ENCODE measurements at regions not wholly inside any gene's neighbourhood (a gene's known extent, or its start where the extent isn't known, plus 50 kb on each side); places are given as distances from the start of the nearest gene placed in this dataset.

DNA sequence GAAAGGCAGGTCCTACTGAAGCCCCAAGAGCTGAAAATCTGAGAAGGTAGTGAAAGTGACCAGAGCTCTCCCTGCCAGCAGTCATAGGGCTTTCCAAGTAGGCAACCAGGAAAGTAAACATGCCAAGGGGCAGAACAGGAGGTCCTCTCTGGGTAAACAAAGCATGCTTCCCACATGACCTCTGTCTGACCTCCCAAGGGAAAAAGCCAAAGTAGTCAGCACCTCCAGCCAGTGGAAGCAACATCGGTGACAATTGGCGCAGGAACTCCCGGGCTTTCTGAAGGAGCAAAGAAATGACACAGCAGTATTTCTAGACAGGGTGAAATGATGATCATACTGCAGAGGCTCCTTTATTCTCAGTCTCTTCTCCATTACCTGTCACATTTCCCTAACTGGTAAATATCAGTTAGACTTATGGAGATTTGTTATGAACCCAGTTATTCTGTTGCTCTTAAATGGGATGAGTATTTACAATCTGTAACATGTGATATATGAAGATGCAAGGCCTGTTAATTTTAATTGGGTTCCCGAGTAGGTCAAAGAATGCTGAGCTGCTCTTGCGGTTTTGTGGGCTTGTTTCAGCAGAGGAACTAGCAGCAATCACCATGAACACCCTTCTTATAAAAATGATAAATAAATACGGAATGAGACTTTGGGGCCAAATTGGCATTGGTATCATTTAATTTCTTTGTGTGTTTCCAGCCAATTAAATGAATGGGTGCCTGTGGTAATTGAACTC, 321.0 kb downstream of the RND3 start:
- intact Hi-C loops (cut with micrococcal nuclease): no loop called here

DNA sequence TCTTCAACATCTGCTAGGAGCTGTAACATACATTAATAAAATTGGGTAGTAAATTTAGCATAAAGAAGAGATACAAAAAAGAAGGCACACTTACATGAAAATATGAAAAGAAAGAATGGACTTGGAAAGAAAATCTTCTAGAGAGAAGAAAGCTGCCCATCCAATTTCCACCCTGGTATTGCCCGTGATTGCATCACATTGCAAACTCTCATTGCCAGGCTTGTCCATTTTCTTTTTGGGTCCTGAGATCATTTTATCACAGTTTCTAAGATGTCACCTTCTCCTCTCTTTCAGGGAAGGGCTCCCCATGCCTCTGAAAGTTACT, 321.5 kb downstream of the RND3 start:
- intact Hi-C loops (cut with micrococcal nuclease): no loop called here

DNA sequence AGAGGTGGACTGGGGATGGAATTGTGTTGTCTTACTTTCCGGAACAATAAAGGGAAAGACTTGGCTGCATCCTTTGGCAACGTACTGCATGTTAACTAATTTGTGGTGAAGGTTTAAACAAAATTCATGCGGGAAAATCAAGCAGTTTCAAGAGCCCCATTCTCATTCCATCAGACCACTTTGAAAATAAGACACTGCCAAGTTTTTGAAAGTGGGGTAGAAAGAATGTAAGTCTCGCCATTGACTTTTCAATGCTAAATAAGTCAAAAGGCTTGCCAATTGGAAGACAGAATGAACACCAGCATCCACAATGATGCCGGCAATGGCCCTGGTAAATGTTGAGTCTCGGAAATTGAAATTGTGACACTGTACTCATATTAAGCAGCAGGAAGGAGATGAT, 322.0 kb downstream of the RND3 start:
- intact Hi-C loops (cut with micrococcal nuclease): no loop called here

DNA sequence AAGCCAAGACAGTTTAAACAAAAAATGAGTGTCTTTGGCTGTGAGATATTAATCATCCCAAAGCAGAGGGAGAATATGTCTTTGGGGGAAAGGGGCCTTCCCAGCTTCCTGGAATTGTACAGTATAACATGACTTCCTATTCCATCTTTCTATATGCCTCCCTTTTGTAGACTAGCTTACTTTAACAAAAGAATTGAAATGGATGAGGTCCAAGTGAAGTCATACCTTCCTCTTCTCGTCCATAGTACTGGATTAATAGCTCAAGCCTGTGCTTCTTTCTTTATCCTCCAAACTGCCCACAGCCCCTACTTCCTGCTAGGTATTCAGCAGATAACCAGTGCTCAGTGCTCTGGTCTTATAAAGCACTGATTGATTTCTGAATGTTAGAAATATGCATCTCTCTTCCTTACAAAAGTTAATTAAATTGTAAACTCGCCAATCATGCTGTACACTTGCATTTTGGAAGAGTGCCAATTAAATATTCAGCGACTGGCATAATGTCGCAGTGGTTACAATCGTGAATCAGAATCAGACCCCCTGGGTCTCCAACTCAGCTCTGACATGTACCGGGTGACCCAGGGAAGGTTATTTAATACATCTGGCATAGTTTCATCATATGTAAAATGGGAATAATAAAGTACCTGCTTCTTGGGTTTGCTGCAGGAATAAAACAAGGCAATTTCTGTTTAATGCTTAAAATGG, 325.1 kb downstream of the RND3 start:
- intact Hi-C loops (cut with micrococcal nuclease): no loop called here

DNA sequence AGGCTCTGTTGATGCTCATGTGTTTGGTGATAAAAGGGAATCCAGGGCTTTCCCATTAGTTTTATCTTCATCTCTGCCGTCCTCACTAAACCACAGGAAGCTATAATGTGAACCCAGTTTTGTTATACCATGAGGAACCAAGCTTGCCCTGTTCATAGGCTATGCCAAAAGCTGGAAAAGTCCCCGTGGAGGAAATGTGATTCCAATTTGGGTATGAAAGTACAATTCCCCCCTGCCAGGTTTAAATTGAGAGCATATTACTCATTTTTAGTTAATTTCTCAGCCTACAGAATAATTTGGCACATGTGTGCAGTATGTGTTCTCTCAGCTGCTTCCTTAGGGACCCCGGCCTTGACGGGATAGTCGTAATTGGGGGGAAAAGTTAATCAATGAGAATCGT, 327.4 kb downstream of the RND3 start:
- intact Hi-C loops (cut with micrococcal nuclease): no loop called here

DNA sequence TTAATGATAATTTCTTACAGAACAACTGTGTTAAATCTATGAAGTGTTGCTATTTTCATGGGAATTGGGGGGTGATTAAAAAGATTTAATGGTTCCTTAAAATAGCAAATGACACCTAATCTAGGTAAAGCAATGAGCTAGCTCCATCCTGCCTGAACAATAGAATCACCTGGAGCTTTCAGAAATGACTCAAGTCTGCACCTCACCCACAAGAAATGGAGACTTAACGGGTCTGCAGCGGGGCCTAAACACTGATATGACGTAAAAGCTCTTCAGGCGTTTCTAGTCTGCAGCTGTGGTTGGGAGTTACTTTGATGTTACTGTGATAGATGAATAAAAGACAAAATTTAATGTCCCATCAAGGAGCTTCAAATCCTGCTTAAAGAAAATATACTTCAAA, 328.2 kb downstream of the RND3 start:
- intact Hi-C loops (cut with micrococcal nuclease): no loop called here

DNA sequence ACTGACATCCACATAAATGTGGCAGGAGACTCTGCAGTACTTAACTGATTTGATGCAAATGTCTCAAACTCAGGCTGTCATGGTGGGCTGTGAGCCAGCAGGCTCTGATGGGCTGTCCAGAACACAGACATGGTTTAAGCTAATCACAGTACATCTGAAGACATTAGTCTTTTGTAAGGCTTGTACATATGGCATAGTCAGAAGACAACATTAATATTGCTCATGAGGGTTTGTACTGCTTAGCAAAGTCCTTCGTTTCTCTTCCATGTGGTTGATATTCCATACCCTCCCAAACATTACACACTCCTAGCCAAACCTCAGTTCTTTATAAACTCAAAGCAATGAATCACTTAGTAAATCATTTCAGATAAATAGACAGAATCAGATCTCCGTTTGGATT, 330.6 kb downstream of the RND3 start:
- intact Hi-C loops (cut with micrococcal nuclease): no loop called here

DNA sequence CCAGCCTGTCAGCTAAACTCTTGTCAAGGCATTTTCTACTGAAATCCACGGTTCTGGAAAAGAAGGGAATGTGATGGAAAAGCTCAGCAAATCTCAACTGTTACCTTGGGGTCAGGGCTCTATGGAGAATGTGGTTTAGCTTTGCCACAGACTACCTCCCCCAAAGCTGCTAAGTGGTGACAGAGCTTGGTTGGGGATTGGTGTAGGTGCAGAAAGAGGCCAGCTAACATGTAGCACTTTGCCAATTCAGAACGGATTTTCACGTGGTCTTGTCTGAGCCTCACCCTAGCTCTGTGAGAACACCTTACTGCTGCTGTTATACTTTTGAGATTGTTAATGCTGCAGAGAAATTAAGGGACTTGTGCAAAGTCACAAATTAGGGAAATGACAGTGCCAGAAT, 331.1 kb downstream of the RND3 start:
- intact Hi-C loops (cut with micrococcal nuclease): no loop called here

DNA sequence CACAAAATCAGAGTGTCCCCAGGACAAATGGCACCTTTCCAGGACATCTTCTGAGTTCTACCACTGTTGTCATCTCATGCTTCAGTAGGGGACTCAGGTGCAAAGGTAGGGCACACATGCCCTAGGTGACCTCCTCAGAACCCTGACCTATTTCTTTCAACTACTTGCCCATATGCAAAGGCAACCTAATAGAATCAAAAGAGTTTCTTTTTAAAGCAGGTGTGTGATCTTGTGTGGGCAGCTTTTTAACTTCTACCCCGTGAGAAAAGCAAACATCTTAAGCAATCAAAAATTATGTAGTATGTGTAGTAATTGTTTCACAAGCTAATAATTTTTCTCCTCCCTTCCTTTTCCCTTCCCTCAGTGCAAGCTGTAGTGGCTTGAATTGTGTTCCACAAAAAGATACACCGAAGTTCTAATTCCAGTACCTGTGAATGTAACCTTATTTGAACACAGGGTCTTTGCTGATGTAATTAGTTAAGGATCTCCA, 333.1 kb downstream of the RND3 start:
- intact Hi-C loops (cut with micrococcal nuclease): no loop called here

DNA sequence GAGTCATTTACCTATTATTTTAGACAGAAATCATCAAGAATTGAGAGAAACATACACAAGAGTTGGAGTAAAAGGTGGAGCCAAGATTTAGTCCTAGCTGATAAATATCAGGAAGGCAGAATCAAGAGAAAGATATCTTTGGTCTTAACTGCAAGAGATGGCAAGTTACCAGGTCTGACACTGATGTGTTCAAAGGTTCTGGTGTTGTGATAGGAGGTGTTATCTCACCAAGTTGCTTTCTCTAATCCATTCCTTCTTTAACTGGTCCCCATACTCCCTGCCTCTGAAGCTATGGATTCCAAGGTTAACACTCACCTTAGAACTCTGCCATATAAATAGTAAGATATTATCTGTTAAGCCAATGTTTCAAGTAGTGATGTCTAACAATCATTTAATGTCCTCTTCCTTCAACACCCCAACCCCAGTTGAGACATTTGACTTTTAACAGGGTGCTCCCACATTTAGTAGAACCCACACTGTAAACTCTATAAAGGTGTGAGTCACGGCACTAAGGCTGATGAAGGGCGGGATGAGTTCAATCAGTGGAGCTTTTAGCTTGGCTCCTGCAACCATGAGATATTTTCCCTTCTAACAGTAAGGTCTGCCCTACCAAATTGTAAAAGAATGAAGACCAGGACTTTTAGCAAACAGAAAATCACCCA, 333.7 kb downstream of the RND3 start:
- intact Hi-C loops (cut with micrococcal nuclease): no loop called here

DNA sequence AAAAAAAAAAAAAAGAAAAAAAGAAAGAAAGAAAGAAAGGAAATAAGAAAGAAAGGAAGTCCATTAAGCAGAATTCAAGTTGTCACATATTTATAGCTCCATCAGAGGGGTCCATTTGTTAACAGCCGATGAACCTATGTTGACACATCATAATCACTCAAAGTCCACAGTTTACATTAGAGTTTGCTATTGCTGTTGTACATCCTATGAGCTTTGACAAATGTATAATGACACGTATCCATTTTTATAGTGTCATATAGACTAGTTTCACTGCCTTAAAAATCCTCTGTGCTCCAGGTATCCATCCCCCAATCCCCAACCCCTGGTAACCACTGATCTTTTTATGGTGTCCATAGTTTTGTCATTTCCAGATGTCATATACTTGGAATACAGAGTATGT, 335.2 kb downstream of the RND3 start:
- intact Hi-C loops (cut with micrococcal nuclease): no loop called here

DNA sequence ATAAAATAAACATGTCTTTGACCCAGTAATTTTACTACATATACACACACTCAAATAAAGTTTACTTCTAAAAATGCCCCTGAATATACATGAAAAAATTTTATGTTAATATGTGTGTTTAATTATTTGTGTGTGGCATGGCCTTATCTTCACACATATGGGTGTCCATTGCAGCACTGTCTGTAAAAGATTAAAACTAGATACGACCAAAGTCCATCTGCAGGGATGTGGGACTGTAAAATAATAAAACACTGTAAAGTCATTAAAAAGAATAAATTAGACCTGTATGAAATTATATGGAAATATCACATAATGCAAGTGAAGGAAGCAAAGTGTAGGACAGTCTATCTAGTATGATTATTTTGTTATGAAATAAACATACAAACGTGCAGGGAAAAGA, 337.3 kb downstream of the RND3 start:
- intact Hi-C loops (cut with micrococcal nuclease): no loop called here

DNA sequence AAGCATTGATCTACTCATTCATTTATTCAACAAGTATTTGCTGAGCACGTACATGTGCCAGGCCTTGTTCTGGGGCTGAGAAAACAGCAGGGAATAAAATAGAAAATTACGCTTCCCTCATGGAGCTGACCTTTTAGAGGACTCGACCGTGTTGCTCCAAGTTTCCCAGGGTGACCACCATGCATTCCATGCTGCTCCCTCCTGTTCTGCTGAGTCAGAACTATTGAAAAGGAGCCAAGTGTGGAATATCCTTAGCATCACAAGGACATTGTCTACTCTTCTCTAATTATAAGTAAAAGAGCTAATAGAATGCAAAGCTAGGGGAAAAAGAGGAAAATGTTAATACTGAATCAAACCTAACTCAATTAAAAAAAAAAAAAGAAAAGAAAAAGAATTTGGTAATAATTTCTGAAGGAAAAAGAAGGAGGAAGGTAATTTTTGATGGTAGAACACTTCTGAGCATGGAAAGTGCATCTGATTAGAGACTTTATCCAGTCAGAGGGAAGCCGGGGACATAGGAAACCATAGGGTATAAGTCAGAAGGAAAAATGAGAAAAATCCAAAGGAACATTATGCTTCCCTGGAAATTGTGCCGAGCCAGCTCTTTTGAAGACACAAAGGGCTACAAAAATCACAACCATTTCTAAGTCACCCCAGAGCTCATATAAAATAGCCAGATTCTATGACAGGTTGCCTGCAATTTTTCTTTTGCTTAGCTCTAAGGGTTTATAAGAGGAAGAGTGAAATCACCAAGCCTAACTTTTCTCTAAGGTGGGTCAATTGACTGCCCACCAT, 339.4 kb downstream of the RND3 start:
- intact Hi-C loops (cut with micrococcal nuclease): no loop called here

DNA sequence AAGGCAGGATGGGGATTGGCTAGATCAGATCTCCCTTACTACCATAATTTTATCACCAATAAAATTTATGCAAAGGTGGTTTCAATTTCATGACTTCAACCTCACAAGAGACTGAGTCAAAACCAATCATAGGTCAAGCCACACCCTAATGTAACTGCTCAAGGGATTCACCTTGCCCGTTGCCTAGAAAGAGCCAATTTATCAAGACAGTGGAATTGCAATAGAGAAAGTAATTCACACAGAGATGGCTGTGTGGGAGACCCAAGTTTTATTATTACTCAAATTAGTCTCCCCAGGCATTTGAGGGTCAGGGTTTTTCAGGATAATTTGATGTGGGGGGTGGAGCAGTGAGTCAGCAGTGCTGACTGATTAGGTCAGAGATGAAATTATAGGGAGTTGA, 340.6 kb downstream of the RND3 start:
- intact Hi-C loops (cut with micrococcal nuclease): no loop called here

DNA sequence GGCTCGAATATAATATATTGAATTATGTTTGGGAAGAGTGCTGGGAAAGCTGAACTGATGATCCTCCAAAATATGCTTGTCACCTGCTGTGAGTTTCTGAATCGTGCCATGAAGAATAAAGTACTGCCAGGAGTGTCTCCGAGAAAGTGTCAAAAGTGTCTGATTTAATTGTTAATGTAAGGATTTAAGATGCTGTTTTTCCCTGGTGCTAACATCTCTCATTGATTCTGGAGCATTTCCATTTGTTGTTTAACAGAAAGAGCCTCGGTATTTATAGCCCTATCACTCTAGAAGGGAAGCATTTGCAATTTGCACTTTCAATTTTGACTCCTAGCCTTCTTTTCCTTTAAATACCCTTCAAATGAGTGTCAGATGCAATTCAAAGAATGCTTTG, 342.2 kb downstream of the RND3 start:
- intact Hi-C loops (cut with micrococcal nuclease): no loop called here

DNA sequence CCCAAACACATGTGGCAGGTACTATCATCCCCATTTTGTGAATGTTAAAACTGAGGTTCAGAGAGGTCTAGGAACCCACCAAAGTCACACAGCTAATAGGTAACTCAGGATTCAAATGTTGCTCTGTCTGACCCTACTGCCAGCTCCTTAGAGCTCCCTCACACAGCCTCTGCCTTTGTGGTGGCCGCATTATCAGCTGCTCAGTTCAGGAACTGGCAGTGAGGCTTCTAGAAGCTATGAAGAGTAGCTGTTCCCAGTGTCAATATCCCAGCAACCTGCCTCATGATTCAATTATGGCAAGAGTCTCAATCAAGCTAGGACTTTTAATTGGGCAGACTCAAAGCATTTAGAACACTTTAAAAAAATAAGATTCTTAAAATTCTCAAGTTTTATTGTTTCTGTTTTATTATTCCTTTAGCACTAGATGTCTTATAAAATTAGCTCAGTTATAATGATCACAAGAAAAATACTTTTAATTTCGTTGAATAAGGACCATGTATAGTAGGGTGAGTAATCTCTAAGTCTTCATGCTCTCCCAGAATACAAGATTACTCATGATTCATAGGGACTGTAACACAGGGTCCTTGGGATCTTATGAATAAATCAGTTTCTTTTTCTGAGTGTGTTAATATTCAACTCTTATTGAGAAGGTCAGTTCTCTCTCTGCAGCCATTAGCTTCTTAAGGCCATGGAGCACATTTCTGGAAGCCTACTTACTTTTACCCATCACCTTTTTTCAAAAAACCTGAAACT, 342.7 kb downstream of the RND3 start:
- intact Hi-C loops (cut with micrococcal nuclease): no loop called here

DNA sequence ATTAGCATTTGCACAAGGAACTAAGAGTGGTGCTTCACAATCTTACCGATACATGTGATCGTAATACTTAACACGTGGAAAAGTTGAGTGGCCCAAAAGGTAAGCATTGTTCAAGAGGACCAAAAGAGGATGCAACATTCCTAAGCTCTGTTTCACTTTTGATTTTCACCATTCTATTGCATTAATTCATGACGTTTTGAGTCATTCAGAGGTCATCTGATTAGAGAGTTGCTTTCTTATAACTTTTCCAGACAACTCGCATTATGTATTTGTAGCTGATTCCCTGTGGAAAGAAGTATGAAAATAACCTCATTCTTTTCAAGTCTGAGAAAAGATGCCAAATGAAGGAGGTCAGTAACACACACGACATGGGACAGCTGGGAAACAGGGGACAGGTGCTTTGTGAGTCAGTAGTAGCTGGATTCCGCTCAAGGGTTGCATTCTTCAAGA, 344.4 kb downstream of the RND3 start:
- intact Hi-C loops (cut with micrococcal nuclease): no loop called here

DNA sequence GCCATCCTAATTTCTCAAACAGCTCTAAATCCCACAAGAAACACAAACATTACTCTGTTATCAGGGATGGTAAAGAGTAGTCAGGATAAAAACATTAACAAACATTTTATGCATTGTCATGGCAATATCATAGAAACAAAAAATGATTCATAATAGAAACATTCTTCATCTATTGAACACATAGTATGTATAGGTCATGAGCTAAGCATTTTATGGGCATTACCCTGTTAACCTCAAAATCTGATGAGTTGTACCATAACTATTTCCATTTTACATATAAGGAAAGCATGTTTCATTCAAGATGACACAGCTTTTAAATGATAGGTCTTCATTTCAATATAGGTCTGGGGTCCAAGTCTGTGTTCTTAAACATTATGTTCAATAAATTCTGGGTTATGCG, 344.9 kb downstream of the RND3 start:
- intact Hi-C loops (cut with micrococcal nuclease): no loop called here

DNA sequence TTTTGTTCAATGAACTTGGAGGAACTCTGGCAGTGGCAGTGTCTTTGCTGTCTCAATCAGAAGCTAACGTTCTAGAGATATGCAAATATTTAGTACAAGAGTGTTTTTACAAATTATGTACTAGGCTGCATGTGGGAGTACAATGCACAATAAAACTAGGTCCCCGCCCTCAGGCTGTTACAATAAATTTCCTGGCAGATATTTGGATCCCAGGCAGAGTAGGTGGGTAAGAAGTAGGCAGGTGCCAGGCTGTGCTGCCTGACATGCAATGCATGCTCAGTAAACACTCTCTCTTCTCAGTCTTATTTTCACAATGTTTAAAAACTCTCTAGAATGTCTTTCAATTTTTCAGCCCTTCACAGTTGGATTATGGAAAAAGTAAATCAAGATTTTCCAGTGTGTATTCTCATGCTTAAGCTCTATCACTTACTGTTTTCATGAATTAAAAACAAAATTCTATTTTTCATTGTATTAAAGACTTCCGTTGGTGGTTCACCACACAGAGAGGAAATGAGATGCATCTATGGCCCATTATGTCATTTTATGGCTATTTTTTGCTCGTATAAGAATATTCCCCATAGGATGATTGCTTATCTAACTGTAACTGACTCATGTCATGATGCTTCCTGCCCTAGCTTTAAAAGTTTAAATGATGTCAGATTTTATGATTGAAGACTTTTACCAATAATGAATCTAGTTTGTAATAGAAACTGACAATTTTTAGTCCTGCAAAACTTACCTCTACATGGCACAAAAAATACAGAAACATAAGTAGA, 346.1 kb downstream of the RND3 start:
- intact Hi-C loops (cut with micrococcal nuclease): no loop called here

DNA sequence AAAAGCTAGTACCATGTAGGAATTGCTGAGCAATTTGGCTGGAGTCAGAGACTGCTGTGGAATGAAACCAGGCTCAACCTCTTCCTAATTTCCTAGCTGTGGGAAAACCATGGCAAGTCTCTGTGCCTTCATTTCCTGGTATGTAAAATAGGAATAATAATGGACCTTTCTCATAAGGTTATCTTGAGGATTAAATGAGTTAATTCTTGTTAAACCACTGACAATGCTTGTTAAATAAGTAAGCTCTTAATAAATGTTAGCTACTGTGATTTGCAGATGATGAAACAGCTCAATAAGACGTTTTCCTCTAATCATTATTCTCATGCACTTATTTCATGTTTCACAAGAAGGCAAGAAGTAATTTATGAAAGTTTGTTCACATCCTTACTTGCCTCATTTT, 346.7 kb downstream of the RND3 start:
- intact Hi-C loops (cut with micrococcal nuclease): no loop called here
